ENCODE measurements at regions not wholly inside any gene's neighbourhood (a gene's known extent, or its start where the extent isn't known, plus 50 kb on each side); places are given as distances from the start of the nearest gene placed in this dataset.

- no peak for DNase-seq
Measured at GRCh38 chr3:72290859-72291638, 506.1 kb upstream of the PROK2 start.

DNA sequence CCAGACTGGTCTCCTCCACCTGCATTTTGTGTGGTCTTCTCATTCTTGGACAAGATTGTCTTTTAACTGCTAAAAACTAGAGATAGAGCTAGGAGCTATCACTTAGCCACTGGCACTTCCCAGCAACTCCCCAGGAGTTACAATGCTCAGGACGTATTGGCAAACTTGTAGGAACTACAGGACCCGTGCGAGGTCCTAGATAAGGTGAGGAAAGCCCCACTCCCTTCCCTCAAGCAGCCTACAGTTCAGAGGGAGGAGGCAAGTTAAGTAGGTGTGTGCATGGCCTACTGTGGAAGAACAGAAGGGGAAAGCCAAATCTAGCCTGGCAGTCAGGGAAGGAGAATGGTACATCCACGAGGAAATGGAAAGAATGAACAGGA is 504.7 kb upstream of the PROK2 start:
- DNase-seq, result no peak

- peak; percentile 90 for DNase-seq
Measured at GRCh38 chr3:72288955-72289691, 504.2 kb upstream of the PROK2 start.

DNA sequence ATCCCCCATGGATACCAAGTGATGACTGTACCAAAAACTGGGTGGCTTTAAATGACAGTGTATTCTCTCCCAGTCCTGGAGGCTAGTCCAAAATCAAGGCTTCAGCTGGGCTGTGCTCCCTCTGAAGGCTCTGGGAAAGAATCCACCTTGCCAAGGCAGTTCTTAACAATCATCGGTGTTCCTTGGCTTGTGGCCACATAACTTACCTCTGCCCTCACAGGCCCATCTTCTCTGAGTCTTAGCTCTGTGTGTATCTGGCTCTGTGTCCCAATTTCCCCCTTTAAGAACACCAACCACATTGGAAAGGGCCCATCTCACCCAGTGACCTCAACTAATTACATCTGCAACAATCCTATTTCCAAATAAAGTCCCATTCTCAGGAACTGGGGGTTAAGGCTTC is 503.0 kb upstream of the PROK2 start:
- DNase-seq, result no peak

- no peak for DNase-seq
Measured at GRCh38 chr3:72285502-72285901, 500.6 kb upstream of the PROK2 start.

DNA sequence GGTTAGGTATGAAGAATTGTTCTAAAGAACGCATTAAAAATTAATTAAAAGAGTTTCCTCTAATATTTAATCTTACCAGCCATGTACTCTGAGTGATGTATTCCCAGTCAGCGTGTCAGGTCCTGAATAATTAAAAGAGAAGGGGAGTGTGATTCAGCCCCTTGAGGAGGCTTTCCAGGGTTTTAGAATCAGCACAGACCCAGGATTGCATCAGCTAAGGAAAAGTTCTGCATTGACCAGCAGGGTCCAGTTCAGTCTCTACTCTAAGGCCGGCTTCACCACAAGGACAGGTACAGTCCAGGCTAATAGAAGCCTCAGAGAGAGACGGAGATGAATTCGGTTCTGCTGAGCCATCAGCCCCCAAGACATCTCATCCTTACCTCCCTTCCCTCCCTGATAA is 499.5 kb upstream of the PROK2 start:
- DNase-seq, result no peak

- no peak for DNase-seq
Measured at GRCh38 chr3:72282918-72283317, 498.0 kb upstream of the PROK2 start.

GRCh38 chr3:72281551-72281950 is 496.6 kb upstream of the PROK2 start:
- DNase-seq, result no peak

GRCh38 chr3:72280876-72281275 is 495.9 kb upstream of the PROK2 start:
- DNase-seq, result no peak

DNA sequence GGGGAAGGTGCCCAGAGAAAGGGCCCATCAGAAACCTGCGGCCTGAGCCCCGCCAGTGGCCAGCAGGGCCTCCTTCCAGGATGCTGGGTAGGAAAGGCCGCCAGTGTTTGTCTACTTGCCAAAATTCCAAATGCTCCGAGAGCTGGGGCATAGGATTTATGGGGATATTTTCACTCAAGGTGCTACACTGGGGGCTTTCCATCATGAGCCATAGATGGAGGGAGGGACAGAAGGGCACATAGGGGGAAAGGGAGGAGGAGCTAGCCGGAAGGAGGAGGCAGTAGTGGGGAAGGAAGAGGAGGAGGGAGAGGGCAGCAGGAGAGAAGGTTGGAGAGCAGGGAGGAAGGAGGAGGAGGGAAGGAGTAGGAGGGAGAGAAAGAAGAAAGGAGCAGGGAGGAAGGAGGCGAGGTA is 494.7 kb upstream of the PROK2 start:
- DNase-seq, result no peak

DNA sequence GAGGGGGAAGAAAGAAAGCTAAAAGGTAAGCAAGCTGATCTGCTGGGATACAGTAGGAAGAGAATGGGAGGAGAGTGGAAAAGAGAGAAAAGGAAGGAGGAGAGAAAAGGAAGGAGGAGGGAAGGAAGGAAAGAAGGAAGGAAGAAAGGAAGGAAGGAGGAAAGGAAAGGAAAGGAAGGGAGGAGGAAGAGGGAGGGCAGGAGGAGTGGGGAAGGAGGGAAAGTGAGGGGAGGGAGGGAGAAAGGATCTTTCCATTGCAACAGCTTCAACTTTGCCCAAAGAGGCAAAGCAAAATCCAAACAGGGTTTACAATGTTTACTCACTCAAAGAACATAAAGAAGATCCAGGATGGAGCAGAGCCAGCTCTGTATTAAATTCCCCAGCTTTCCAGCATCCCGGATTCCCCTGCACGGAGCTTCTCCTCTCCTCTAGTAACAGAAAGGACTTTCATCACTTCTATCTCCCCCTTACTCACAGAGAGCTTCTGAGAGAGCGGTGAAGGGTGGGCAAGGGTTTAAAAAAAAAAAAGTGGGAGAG is 494.2 kb upstream of the PROK2 start:
- peak; percentile 55 for DNase-seq

- DNase-seq, result no peak
Measured at GRCh38 chr3:72278349-72279067, 493.6 kb upstream of the PROK2 start.

- DNase-seq, result no peak
Measured at GRCh38 chr3:72277710-72278109, 492.8 kb upstream of the PROK2 start.

- no peak for DNase-seq
Measured at GRCh38 chr3:72276806-72277205, 491.9 kb upstream of the PROK2 start.

- no peak for DNase-seq
Measured at GRCh38 chr3:72275331-72275751, 490.4 kb upstream of the PROK2 start.

DNA sequence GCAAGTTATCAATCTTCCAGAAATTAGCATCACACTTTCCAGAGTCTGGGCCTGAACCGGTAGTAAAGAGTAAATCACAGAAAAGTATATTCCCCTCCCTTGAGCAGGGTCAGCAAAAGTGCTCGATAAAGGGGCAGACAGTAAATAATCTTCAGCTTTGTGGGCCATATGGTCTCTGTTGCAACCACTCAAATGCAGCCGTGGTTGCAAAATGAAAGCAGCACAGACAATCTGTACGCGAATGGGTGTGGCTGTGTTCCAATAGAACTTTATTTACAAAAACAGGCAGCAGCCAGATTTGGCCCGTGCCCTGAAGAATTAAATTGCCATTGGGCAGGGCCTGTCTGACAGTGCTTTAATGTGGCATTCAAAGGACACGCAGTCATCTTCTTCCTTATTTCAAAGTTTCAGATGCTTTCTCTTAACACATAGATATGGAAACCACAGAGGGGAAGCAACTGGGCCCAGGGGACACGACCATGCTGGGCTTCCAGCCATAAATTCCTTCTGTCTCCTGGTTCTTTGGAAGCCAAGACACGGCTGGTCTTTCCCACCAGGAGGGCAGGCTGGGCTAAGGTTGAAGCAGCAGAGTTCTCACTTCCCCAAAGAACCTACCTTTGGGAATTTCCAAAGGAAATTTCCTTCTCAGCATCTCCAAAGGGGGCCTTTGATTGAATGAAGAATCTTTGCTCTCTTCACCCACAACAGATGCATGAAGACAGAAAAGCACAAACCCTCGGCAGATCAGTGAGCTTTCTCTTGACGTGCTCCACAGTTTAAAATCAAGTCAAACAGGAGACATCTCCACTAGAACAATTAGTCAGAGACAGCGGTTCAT is 489.8 kb upstream of the PROK2 start:
- DNase-seq, result no peak

DNA sequence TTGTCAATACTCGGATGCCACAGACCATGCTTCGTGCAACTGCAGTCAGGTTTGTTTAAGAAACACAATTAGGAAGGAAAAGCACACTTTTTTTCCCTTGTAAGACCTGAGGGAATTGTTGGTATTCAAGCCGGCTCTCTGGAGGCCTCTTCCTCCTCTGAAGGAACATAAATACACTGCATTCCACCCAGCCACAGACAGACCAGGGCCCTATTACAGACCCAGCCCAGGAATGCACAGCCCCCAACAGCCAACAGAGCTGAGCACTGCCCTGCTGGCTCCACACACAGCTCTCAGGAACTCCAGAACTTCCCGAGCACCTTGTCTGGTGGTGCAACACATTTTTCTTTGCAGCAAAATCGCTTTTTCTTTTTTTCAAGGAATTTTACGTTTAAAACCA is 488.7 kb upstream of the PROK2 start:
- DNase-seq, result peak; percentile 64

DNA sequence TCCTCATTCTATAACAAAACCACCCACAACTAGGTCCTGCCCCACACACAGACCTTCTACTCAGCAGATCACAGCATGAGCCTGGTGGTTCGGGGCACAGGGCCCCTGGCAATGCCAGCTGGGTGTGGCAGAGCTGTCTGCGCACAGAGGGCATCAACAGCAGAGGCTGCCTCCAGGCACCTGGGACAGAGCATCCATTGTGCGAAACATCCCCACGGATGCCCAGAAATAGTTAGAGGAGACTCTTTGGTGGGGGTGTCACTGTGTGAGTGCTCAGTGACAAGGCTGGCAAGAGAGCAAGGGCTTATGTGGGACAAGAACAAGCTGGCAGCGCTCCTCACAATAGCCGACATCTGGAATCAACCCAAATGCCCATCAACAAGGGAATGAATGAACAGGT is 487.4 kb upstream of the PROK2 start:
- no peak for DNase-seq

DNA sequence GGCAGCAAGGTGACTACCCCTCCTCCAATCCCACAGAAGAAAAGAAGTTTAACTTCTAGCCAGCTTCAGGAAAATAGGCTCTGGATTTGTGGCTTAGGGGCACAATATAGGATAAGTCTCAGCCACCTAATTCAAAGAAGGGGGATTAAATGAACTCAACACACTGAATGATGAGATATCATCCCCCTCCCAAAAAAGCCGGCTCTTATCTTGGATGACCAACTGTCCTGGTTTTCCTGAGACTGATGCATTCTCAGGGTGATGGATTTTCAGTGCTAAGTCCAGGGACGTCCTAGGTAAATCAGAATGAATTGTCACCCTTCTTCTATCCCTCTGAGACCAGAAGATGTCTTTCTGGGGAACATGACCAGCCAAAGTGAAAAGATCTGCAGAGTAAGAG is 487.0 kb upstream of the PROK2 start:
- no peak for DNase-seq

DNA sequence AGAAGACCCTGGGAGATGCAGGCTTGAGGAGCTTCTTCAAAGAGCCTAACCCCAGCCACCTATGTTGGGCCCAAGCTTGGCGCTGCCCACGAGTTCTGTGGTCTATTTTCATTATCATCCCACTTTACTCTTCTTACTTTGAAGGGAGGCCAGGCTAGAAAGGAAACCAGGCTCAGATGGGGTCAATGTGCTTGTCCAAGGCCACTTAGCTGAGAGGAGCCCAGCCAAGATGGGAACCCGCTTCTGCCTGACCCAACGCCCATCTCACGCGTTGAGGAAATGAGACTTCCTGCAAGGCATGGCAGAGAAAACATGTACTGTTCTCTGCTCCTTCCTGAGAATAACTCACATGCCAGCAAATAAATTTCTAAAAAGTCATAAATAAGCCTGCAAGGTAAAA is 486.3 kb upstream of the PROK2 start:
- no peak for DNase-seq

- DNase-seq, result no peak
Measured at GRCh38 chr3:72270730-72271129, 485.8 kb upstream of the PROK2 start.

GRCh38 chr3:72270072-72270681 is 485.2 kb upstream of the PROK2 start:
- no peak for DNase-seq
